ENCODE measurements at regions not wholly inside any gene's neighbourhood (a gene's known extent, or its start where the extent isn't known, plus 50 kb on each side); places are given as distances from the start of the nearest gene placed in this dataset.

GRCh38 chr12:73413974-73414373 is 1123.7 kb upstream of the ATXN7L3B start:
- TF ChIP-seq CTCF (IDR thresholded peaks at IDR 0.05 in 8 of 11, conservative IDR thresholded peaks at IDR 0.05 in 3 of 11) (no peak), POLR2AphosphoS5 (IDR thresholded peaks at IDR 0.05) (no peak), POLR2A (IDR thresholded peaks at IDR 0.05) (no peak)
- Histone ChIP-seq H3K9me3 (peaks cover 0 to 52% (median 38%) of the 10 kb centered on the region in 8 donors), H3K4me3 (no peak overlapping the region), H3K4me1 (no peaks in the 10 kb centered on the region), H3K36me3 (no peaks in the 10 kb centered on the region), H3K27ac (no peak overlapping the region), H3K27me3 (replicated peaks in 1 of 7) (no peaks in the 10 kb centered on the region)
- intact Hi-C loops (cut with DNase I; ENCODE audit: low total_unique reads) = no loop called here
- WGBS, 5 donors = 12 to 75% (median 33%) methylated on average over 1 of the region's 1 CpG
- DNase-seq = no peak

- DNase-seq = no peak
- intact Hi-C loops (cut with DNase I; ENCODE audit: low total_unique reads) = no loop called here
- H3K9me3 ChIP-seq = peaks cover 0 to 52% (median 38%) of the 10 kb centered on the region in 8 donors
- H3K36me3 ChIP-seq = no peaks in the 10 kb centered on the region
- H3K27ac ChIP-seq = no peak overlapping the region
- TF ChIP-seq POLR2A (IDR thresholded peaks at IDR 0.05) (no peak), CTCF (IDR thresholded peaks at IDR 0.05 in 8 of 11, conservative IDR thresholded peaks at IDR 0.05 in 3 of 11) (no peak), POLR2AphosphoS5 (IDR thresholded peaks at IDR 0.05) (no peak)
- WGBS, 5 donors = 63 to 83% (median 80%) methylated on average over 2 of the region's 2 CpGs
- H3K27me3 ChIP-seq (replicated peaks in 1 of 7) = no peaks in the 10 kb centered on the region
- no peaks in the 10 kb centered on the region for H3K4me1 ChIP-seq
- no peak overlapping the region for H3K4me3 ChIP-seq
Observed at GRCh38 chr12:73414926-73415325, 1122.7 kb upstream of the ATXN7L3B start.

GRCh38 chr12:73418541-73418940 is 1119.1 kb upstream of the ATXN7L3B start:
- TF ChIP-seq POLR2AphosphoS5 (IDR thresholded peaks at IDR 0.05) = no peak
- no peak for TF ChIP-seq CTCF (IDR thresholded peaks at IDR 0.05 in 8 of 11, conservative IDR thresholded peaks at IDR 0.05 in 3 of 11)
- no peak for TF ChIP-seq POLR2A (IDR thresholded peaks at IDR 0.05)
- Histone ChIP-seq H3K36me3 (no peaks in the 10 kb centered on the region), H3K27me3 (replicated peaks in 1 of 7) (no peaks in the 10 kb centered on the region), H3K27ac (no peak overlapping the region), H3K4me1 (no peaks in the 10 kb centered on the region), H3K4me3 (no peak overlapping the region), H3K9me3 (peaks cover 0 to 29% (median 18%) of the 10 kb centered on the region in 8 donors)
- intact Hi-C loops (cut with DNase I; ENCODE audit: low total_unique reads) = no loop called here
- DNase-seq = no peak

GRCh38 chr12:73421832-73422231 is 1115.8 kb upstream of the ATXN7L3B start:
- WGBS, 5 donors = 57 to 70% (median 60%) methylated on average over 5 of the region's 5 CpGs
- Histone ChIP-seq H3K4me1 (no peaks in the 10 kb centered on the region), H3K36me3 (no peaks in the 10 kb centered on the region), H3K4me3 (peak overlapping the region in 1 of 8 donors; percentile 40), H3K27me3 (replicated peaks in 1 of 7) (no peaks in the 10 kb centered on the region), H3K9me3 (peaks cover 5 to 27% (median 23%) of the 10 kb centered on the region in 8 donors), H3K27ac (no peak overlapping the region)
- TF ChIP-seq CTCF (IDR thresholded peaks at IDR 0.05 in 8 of 11, conservative IDR thresholded peaks at IDR 0.05 in 3 of 11) (no peak), POLR2A (IDR thresholded peaks at IDR 0.05) (no peak), POLR2AphosphoS5 (IDR thresholded peaks at IDR 0.05) (no peak)
- DNase-seq = no peak
- intact Hi-C loops (cut with DNase I; ENCODE audit: low total_unique reads) = no loop called here

All from spleen (tissue), 11 donors.